Vagina (tissue), 2 donors: ENCODE measurements at regions not wholly inside any gene's neighbourhood (a gene's known extent, or its start where the extent isn't known, plus 50 kb on each side); places are given as distances from the start of the nearest gene placed in this dataset.

Experiments
- POLR2A ChIP-seq, 2 donors: fragments of 450-650 bp; IDR thresholded peaks; one replicate each; pipeline ENCODE4 v1.6.1; 2017; ENCODE audit warnings: antibody characterized with exemption in 2 of 2, mild to moderate bottlenecking in 2 of 2, moderate library complexity in 2 of 2
- POLR2AphosphoS5 ChIP-seq, 2 donors: sonication (generic); formaldehyde crosslinking; IDR thresholded peaks; one replicate each; pipeline ENCODE4 v1.9.0; 2017; ENCODE audit warnings: antibody characterized with exemption in 2 of 2, mild to moderate bottlenecking in 2 of 2, low read depth in 1 of 2; ENCODE audit not compliant: insufficient read depth in 1 of 2
- TF ChIP-seq, protein P1 (sequence below), 3 experiments: fragments of 450-650 bp in 2 of 3; fragments of 200-600 bp in 1 of 3; sonication (generic) in 1 of 3; IDR thresholded peaks; one replicate each; pipeline ENCODE4 v1.5.1; 2017 to 2019; ENCODE audit warnings: antibody characterized with exemption in 3 of 3, mild to moderate bottlenecking in 2 of 3, moderate library complexity in 2 of 3

DNA sequence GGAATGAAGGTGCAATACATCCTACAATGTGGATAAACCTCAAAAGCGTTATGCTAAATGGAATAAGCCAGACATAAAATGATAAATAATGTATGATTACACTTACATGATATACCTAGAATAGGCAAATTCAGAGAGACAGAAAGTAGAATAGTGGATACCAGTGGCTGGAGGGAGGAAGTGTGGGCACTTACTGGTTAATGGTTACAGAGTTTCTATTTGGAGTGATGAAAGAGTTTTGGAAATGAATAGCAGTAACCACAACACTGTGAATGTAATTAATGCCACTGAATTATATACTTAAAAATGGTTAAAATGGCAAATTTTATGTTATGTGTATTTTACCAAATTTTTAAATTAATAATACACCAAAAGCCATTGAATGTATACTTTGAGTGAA, 71.4 kb upstream of the CST7 start:
- TF ChIP-seq, protein P1, sequence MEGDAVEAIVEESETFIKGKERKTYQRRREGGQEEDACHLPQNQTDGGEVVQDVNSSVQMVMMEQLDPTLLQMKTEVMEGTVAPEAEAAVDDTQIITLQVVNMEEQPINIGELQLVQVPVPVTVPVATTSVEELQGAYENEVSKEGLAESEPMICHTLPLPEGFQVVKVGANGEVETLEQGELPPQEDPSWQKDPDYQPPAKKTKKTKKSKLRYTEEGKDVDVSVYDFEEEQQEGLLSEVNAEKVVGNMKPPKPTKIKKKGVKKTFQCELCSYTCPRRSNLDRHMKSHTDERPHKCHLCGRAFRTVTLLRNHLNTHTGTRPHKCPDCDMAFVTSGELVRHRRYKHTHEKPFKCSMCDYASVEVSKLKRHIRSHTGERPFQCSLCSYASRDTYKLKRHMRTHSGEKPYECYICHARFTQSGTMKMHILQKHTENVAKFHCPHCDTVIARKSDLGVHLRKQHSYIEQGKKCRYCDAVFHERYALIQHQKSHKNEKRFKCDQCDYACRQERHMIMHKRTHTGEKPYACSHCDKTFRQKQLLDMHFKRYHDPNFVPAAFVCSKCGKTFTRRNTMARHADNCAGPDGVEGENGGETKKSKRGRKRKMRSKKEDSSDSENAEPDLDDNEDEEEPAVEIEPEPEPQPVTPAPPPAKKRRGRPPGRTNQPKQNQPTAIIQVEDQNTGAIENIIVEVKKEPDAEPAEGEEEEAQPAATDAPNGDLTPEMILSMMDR (IDR thresholded peaks at IDR 0.05), result no peak
- TF ChIP-seq POLR2A (IDR thresholded peaks at IDR 0.05) (no peak), POLR2AphosphoS5 (IDR thresholded peaks at IDR 0.05; ENCODE audit: insufficient read depth in 1 of 2, low read depth in 1 of 2) (no peak)
